G401 (cell line): ENCODE measurements at regions not wholly inside any gene's neighbourhood (a gene's known extent, or its start where the extent isn't known, plus 50 kb on each side); places are given as distances from the start of the nearest gene placed in this dataset.
"Not testable (repeated sequence)": the region's sequence is repeated elsewhere in the genome, so short reads cannot be mapped to it uniquely, and the experiment has no call there.

Source experiments
- DNase-seq: peaks from one replicate; pipeline ENCODE4 v3.0.0-alpha.2; 2015; ENCODE audit warnings: low spot score
- in situ Hi-C: cut with HindIII; loops from 2 replicates; pipeline ENCODE4 v1.10.0; 2016; ENCODE audit warnings: low sequenced_read_pairs, mixed read lengths

GRCh38 chr15:99454941-99455788 lies 110.6 kb upstream of the MEF2A start:
- DNase-seq: peak; percentile 77
- in situ Hi-C loops: no loop called here

GRCh38 chr15:99455789-99456160 lies 110.0 kb upstream of the MEF2A start:
- no peak for DNase-seq

GRCh38 chr15:99464137-99464536 lies 101.6 kb upstream of the MEF2A start:
- DNase-seq: no peak
- in situ Hi-C loops: no loop called here

More at GRCh38 chr15:99455789-99456160, 110.0 kb upstream of the MEF2A start:
- in situ Hi-C loops: no loop called here

GRCh38 chr15:99466701-99467337 lies 99.0 kb upstream of the MEF2A start:
- no peak for DNase-seq
- in situ Hi-C loops: no loop called here

GRCh38 chr15:99467338-99467720 lies 98.5 kb upstream of the MEF2A start:
- no peak for DNase-seq
- in situ Hi-C loops: no loop called here

- in situ Hi-C loops: no loop called here
These were observed 97.8 kb upstream of the MEF2A start for GRCh38 chr15:99467853-99468464.

GRCh38 chr15:99470204-99470603 lies 95.6 kb upstream of the MEF2A start:
- in situ Hi-C loops, DNase-seq: not testable (repeated sequence)

More at GRCh38 chr15:99467853-99468464, 97.8 kb upstream of the MEF2A start:
- DNase-seq: no peak

GRCh38 chr15:99472416-99473145 lies 93.2 kb upstream of the MEF2A start:
- no peak for DNase-seq
- in situ Hi-C loops: no loop called here

- in situ Hi-C loops: no loop called here
- peak; percentile 94 for DNase-seq
These were observed 91.5 kb upstream of the MEF2A start for GRCh38 chr15:99473981-99474906.

GRCh38 chr15:99474909-99475753 lies 90.7 kb upstream of the MEF2A start:
- DNase-seq: no peak
- in situ Hi-C loops: no loop called here

GRCh38 chr15:99475754-99476412 lies 89.9 kb upstream of the MEF2A start:
- in situ Hi-C loops: no loop called here
- DNase-seq: peak; percentile 57

- in situ Hi-C loops: no loop called here
- DNase-seq: peak; percentile 74
These were observed 89.2 kb upstream of the MEF2A start for GRCh38 chr15:99476413-99477222.

- DNase-seq: no peak
- in situ Hi-C loops: no loop called here
These were observed 87.9 kb upstream of the MEF2A start for GRCh38 chr15:99477791-99478471.

GRCh38 chr15:99478977-99479376 lies 86.8 kb upstream of the MEF2A start:
- in situ Hi-C loops: no loop called here
- DNase-seq: no peak

- in situ Hi-C loops: no loop called here
- no peak for DNase-seq
These were observed 85.6 kb upstream of the MEF2A start for GRCh38 chr15:99480016-99480810.
